ENCODE measurements at regions not wholly inside any gene's neighbourhood (a gene's known extent, or its start where the extent isn't known, plus 50 kb on each side); places are given as distances from the start of the nearest gene placed in this dataset.
A peak's percentile ranks its signal among the peaks of the same experiment; 100 is the strongest.

DNA sequence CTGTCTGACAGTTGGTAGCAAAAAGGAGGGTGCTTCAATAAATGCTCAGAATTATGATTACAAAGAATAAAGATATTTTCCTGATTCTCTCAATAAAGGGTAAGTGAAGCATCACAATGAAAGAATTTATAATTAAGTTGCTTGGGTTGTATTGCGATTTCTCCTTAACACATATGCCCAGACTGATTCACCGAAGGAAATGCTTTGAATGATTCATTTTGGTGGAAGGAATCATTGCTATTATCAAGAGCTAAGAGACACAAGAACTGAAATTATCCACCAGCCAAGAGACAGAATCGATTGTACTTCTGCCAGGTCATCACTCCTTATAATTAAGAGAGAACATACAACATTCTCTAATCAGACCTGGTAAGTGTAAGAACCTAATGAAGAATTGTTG is 301.4 kb downstream of the NR4A2 start:
- TF ChIP-seq POLR2A (IDR thresholded peaks at IDR 0.05; ENCODE audit: low read depth, low read length), result no peak
- no peak for DNase-seq (ENCODE audit: insufficient read length, low spot score)
- no peak for FAIRE-seq

DNA sequence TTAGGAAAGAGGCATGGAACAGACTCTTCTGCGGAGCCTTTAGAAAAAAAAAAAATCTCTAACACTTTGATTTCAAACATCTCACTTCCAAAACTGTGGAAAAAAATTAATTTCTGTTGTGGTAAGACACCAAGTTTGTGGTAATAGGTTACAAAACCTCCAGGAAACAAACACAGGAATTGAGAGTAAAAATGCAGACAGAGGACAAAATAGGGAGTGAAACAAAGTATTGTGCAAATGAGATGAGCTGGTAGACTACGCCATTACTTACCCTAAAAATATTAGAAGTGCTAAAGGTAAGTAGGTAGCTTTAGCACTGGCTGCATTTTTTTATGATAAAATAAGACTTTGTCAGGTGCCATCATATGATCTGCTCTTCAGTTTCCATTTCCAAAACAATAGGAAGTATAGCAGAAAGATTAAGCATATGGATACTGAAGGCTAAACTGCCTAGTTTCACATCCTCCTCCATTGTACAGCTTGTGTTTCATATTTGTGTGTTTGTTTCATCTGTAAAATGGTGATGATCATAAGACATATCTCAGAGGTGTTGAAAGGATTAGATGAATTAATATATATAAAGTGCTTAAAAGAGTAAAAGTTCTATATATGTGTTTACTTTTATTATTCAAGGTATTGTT is 309.2 kb downstream of the NR4A2 start:
- FAIRE-seq (no peak), DNase-seq (ENCODE audit: insufficient read length, low spot score) (no peak)
- TF ChIP-seq POLR2A (IDR thresholded peaks at IDR 0.05; ENCODE audit: low read depth, low read length), result no peak

DNA sequence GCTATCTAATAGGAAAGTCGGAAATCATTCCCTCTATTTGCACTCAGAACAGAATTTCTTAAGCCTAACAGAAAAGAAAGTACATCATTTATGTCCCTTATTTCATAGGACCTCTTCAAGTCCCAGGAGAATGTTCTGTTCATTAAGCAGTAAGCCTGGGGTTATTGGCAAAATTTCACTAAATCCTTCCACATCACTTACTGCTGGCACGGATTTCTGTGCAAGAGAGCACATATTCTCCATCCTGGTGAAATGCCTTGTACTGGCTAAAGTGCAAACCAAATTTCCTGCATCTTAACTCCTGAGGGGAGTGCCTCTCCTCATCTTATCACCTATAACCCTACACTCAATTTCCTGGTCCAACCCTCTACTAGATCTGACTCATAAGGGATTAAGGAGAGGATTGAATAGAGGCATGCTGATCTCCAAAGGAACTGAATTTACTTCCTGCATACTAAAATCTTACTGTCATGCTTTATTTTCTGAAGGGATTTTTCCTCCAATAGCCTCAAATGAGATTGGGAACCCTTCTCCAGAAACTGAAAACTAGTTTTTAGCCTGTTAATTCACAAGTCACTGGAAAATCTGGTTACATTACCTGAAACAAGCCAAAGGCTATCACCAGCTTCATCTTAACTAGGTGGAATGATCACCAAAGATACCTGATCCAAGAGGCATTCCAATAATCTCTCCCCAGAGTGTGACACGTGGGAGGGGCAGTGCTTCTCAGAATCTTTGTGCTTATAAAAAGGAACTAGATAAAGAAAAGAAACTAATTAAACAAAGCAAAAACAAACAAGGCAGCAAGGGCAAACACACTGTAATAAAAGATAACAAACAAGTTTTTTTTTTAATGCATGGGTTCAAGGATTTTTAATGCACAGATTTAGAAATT is 311.1 kb downstream of the NR4A2 start:
- no peak for DNase-seq (ENCODE audit: insufficient read length, low spot score)
- TF ChIP-seq POLR2A (IDR thresholded peaks at IDR 0.05; ENCODE audit: low read depth, low read length), result no peak
- peak; percentile 67 for FAIRE-seq

DNA sequence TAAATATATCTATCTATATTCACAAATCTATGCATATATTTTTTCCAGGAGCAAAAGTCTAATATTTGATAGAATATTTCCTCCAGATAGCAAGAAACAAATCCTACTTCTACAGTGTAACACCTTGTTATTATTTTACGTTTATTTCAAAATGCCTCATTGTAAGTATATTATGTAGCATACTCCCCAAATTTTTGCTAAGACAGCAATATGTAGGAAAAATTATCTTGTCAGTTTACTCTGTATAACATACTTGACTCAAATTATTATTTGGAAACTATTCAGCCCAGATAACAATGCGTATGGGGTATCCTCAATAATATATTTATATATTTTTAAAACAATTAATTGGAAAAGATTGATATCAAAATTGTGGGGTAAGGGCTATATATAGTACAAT is 313.2 kb downstream of the NR4A2 start:
- FAIRE-seq, result no peak
- no peak for DNase-seq (ENCODE audit: insufficient read length, low spot score)
- no peak for TF ChIP-seq POLR2A (IDR thresholded peaks at IDR 0.05; ENCODE audit: low read depth, low read length)

DNA sequence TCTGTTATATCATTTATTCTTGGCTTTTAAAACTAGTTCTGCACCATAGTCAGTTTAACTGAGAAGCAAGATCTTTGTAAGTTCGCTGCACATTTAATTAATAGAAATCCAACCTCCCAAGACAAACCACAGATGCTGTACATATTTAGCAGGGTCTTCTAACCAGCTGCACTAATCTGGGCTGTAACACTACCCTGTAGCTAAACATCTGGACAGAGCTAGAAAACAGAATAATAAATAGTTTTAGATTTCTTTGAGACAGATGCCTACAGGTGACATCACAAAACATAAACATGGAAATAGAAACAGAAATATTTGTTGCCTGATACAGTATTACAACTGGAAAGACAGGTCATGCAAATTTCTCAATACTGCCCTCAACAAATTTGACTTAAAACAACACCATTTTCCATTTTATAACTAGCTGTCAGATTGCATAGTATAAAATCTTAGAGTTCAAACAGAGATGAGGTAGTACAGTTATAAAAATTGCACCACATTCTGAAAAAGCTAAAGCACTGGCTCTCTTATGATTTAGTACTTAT is 315.1 kb downstream of the NR4A2 start:
- no peak for TF ChIP-seq POLR2A (IDR thresholded peaks at IDR 0.05; ENCODE audit: low read depth, low read length)
- FAIRE-seq, result no peak
- no peak for DNase-seq (ENCODE audit: insufficient read length, low spot score)

DNA sequence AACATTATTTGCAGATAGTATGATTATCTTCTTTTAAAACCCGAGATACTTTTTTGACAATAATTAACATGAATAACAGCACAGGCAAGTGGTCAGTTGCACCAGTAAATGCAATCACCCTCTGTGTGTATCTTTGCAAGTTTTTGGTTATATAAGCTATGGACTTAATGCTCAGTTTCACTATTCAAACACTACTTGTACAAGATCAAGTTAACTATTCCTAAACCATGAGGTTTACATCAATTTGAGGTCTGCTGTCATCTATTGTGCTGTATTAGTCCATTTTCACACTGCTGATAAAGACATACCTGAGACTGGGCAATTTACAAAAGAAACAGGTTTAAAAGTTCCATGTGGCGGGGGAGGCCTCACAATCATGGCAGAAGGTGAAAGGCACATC is 323.2 kb downstream of the NR4A2 start:
- DNase-seq (ENCODE audit: insufficient read length, low spot score) (no peak), FAIRE-seq (no peak)
- no peak for TF ChIP-seq POLR2A (IDR thresholded peaks at IDR 0.05; ENCODE audit: low read depth, low read length)

DNA sequence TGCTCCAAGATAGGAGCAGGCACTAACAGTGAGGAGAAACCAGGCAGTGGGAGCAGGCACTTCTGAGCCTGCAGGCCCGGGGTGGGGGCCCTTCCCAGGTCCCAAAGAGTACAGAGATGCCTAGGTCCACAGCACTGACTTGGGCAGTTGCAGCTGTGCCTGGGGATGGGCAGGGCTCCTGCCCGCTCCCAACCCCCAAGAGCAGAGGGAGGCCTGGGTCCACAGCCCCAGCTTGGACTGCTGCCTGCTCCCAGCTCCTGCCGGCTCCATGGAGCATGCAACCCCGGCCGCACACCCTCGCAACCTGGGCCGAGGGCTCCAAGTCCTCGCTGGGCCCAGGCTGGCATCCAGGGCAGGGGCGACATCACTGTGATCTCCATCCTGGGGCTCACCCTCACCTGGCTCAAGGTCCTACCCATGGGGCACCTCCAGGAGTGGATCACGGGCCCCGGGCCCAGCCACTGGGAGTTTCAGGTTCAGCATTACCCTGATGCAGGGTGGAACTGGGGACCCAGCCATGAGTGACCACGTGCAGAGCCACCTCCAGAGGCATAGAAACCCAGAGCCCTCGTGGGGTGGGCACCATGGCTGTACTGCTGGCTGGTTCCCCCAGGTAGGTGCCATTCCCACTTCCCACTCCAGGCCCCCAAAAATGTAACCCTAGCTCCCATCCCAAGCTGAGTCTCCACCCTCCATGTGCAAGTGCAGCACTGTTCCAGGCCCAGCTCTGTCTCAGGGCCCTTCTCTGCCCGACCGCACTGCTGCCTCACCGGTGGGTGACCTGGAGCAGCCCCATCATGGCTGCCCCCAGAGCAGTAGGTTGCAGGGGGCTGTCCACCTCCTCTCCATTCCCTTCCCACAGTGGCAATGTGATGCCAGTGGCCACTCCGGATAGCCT is 325.6 kb downstream of the NR4A2 start:
- no peak for TF ChIP-seq POLR2A (IDR thresholded peaks at IDR 0.05; ENCODE audit: low read depth, low read length)

DNA sequence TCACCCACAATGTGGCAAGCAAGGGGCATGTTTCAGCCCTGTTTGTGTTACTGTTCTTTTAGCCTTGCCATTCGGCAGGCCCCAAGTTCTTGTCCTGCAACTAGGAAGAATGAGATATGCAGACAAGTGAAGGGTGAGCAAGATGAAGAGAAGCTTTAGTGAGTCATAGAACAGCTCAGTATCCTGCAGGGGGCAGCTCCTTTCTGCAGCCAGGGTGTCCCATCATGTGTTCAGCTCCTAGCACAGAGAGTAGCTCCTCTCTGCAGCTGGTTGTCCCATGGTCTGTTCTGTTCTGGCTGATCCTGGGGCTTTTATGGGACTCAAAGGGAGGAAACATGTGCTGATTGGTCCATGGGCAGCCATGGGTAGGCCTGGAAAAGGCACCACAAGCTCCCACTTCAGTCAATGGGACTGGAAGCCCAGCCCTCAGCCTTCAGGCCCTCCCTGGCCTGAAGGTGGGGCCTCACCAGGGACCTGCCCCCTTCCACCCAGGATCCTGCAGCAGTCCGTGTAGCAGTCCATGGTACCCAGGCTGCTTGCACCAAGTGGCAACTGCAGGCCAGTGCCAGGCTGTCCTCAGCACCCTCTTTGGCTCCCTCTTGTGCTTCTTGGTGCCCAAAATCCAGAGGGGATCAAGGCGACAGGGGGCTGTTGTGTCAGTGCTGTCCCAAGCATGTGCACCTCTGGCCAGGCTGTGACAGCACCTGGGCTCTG is 326.4 kb downstream of the NR4A2 start:
- no peak for TF ChIP-seq POLR2A (IDR thresholded peaks at IDR 0.05; ENCODE audit: low read depth, low read length)
- FAIRE-seq, result peak; percentile 6
- no peak for DNase-seq (ENCODE audit: insufficient read length, low spot score)

More for the DNA sequence above, 325.6 kb downstream of the NR4A2 start:
- no peak for DNase-seq (ENCODE audit: insufficient read length, low spot score)
- no peak for FAIRE-seq

DNA sequence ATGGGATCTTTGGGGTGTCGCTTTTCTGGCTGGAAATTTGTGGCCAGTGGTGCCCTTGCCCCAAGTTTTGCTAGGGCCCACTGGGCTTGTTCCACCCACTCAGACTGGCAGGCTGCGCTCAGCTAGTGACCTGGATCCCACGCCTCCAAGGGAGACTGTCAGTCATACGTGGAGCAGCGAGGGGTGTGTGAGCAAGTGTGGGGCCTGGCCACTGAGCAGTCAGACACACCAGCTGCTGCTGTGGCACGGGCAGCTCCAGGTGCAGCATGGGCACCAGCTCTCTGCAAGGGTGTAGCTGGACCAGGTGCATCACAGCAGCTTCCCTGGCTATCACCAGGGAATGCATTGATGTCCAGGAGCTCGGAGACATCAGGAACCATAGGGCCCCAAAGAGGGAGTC is 327.0 kb downstream of the NR4A2 start:
- TF ChIP-seq POLR2A (IDR thresholded peaks at IDR 0.05; ENCODE audit: low read depth, low read length), result no peak
- FAIRE-seq (no peak), DNase-seq (ENCODE audit: insufficient read length, low spot score) (no peak)

DNA sequence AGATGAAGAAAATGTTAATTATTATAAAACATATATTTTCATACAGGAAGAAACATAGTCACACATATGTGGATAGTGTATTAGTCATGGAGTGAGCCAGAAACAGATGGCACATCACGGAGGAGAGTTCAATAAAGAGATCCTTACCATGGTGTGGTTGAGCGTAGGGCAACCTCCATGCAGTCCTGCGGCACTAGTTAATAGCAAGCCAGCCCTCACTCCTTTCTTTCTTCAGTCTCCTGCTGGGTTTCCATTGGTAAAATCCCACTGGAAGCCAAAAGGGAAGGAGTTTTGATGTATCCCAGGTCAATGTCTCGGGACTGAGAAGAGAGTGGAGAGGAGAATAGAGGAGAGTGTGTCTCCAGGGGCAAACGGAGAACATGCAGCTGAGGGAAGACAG is 328.1 kb downstream of the NR4A2 start:
- no peak for TF ChIP-seq POLR2A (IDR thresholded peaks at IDR 0.05; ENCODE audit: low read depth, low read length)
- no peak for FAIRE-seq
- DNase-seq (ENCODE audit: insufficient read length, low spot score), result no peak

DNA sequence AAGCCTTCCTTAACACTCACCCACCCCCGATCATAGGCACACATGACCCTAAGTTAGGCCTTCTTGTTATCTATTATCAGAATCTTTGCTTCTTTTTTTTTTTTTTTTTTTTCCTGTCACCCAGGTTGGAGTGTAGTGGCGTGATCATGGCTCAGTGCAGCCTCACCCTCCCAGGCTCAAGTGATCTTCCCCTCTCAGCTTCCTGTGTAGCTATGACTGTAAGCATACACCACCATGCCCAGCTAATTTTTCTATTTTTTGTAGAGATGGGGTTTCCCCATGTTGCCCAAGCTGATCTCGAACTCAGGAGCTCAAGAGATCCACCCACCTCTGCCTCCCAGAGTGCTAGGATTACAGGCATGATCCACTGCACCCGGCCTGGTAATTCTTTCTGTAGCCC is 328.7 kb downstream of the NR4A2 start:
- TF ChIP-seq POLR2A (IDR thresholded peaks at IDR 0.05; ENCODE audit: low read depth, low read length), result no peak
- no peak for FAIRE-seq
- DNase-seq (ENCODE audit: insufficient read length, low spot score), result no peak

DNA sequence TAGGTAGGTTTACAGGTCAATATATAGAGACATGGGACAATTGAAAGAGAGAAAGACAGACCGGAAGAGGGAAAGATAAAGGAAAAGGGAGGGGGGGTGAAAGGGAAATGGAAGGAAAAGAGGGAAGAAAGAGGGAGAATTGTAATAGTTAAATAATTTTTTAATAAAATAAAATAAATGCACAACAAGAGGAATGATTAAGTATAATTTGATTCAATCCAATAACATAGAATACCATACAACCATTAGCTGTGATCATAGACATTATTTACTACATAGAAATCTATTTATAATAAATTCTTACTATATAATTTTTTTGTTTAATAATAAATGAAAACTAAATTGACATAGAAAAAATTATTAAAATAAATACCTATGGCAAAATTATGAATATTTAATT is 330.7 kb downstream of the NR4A2 start:
- DNase-seq (ENCODE audit: insufficient read length, low spot score), result no peak
- TF ChIP-seq POLR2A (IDR thresholded peaks at IDR 0.05; ENCODE audit: low read depth, low read length), result no peak
- no peak for FAIRE-seq

DNA sequence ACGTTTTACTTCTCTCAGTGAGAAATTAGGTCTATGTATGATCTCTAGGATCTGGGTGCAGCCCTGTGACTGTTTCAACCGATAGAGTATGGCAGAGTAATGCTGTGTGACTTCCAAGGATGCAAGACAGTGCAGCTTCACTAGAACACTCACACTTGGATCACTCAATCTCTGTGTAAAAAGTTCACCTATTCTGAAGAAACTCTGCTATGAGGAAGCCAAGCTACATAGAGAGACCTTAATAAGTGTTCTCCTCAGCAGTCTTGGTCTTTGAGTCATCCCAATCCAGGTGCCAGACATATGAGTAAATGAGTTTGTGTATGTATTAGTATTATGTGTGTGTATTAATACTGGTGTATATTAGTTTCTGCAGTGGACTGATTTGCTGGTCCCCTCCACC is 335.0 kb downstream of the NR4A2 start:
- DNase-seq (ENCODE audit: insufficient read length, low spot score), result no peak
- TF ChIP-seq POLR2A (IDR thresholded peaks at IDR 0.05; ENCODE audit: low read depth, low read length), result no peak
- no peak for FAIRE-seq
